K562 (cell line): ENCODE measurements at regions not wholly inside any gene's neighbourhood (a gene's known extent, or its start where the extent isn't known, plus 50 kb on each side); places are given as distances from the start of the nearest gene placed in this dataset.

Experiments
- ATAC-seq: fragments of 200-7000 bp; cut with Tn5 transposase; 3 replicates; pipeline ENCODE4 v1.9.1; 2020; ENCODE audit warnings: moderate library complexity
- BruUV-seq: library from RNA; stranded (reverse); fragments of 400-500 nt; replicated peaks from 2 replicates; lab custom pipeline; 2021; lab: Mats Ljungman, UMichigan
- CTCF ChIA-PET: fragments of 300-600 bp; formaldehyde crosslinking; extraction: SDS; loops from one replicate; lab custom pipeline; 2021; ENCODE audit warnings: low intra/inter-chr PET ratio; lab: Yijun Ruan, JAX
- POLR2A ChIA-PET: fragments of 300-600, 350-650 bp; sonication (Branson Sonifier 250); formaldehyde crosslinking; extraction: SDS; loops from one replicate; lab custom pipeline; 2021; ENCODE audit warnings: antibody characterized with exemption, inconsistent platforms; lab: Yijun Ruan, JAX
- DNase-seq, 4 experiments: peaks; one replicate each; pipeline versions ENCODE4 v3.0.0 to v3.0.0-alpha.2; 2011 to 2018; ENCODE audit warnings: low spot score in 3 of 4, mixed read lengths in 3 of 4; ENCODE audit errors: extremely low read depth in 1 of 4
- FAIRE-seq: peaks from 2 replicates; lab custom pipeline; 2011; peaks lifted over from hg19 to GRCh38; lab: Jason Lieb, UNC
- H2AFZ ChIP-seq: 2 replicates; pipeline ENCODE4 v1.6.0; 2011; ENCODE audit warnings: low read depth, low read length, control low read depth, inconsistent platforms
- H3K27ac ChIP-seq: fragments of 200-600 bp; 3 replicates; pipeline ENCODE4 v1.8.0; 2011; ENCODE audit warnings: low read depth, mild to moderate bottlenecking, control low read depth, inconsistent platforms, low read length, moderate library complexity, mixed read lengths; ENCODE audit errors: extremely low read depth
- H3K27me3 ChIP-seq, 2 experiments: fragments of 300-600 bp in 1 of 2; 2 replicates in 1 of 2; 3 replicates in 1 of 2; pipeline versions ENCODE4 v1.6.0 to v1.8.0; 2011; ENCODE audit warnings: inconsistent platforms in 2 of 2, low read length in 2 of 2, mild to moderate bottlenecking in 1 of 2, mixed read lengths in 1 of 2, moderate library complexity in 1 of 2; ENCODE audit not compliant: control insufficient read depth in 2 of 2, insufficient read depth in 2 of 2
- H3K36me3 ChIP-seq: fragments of 300-600 bp; 3 replicates; pipeline ENCODE4 v1.8.0; 2011; ENCODE audit warnings: mild to moderate bottlenecking, low read length, inconsistent platforms; ENCODE audit not compliant: control insufficient read depth, insufficient read depth
- H3K4me1 ChIP-seq, 2 experiments: fragments of 200-600 bp in 1 of 2; replicated peaks in 1 of 2; 2 replicates in 1 of 2; 3 replicates in 1 of 2; pipeline versions ENCODE4 v1.5.1 to v1.8.0; 2011; ENCODE audit warnings: inconsistent platforms in 2 of 2, low read length in 2 of 2, mild to moderate bottlenecking in 1 of 2, mixed read lengths in 1 of 2, moderate library complexity in 1 of 2; ENCODE audit not compliant: control insufficient read depth in 2 of 2, insufficient read depth in 2 of 2
- H3K4me2 ChIP-seq: 2 replicates; pipeline ENCODE4 v1.6.1; 2011; ENCODE audit warnings: low read length, control low read depth, inconsistent platforms, mixed read lengths; ENCODE audit not compliant: insufficient read depth
- H3K4me3 ChIP-seq: fragments of 200-600 bp; sonication (generic), shearing (Covaris generic); 2 replicates; pipeline ENCODE4 v1.5.1; 2016; ENCODE audit warnings: control low read depth, inconsistent platforms
- H3K79me2 ChIP-seq: fragments of 200-600 bp; 3 replicates; pipeline ENCODE4 v1.8.0; 2011; ENCODE audit warnings: low read length, inconsistent platforms; ENCODE audit not compliant: control insufficient read depth, insufficient read depth
- H3K9ac ChIP-seq, 2 experiments: 2 replicates each; pipeline versions ENCODE4 v1.6.0 to v1.6.1; 2011; ENCODE audit warnings: low read depth in 2 of 2, low read length in 2 of 2, control low read depth in 1 of 2, inconsistent platforms in 1 of 2, mild to moderate bottlenecking in 1 of 2, mixed read lengths in 1 of 2; ENCODE audit not compliant: insufficient read depth in 1 of 2
- H3K9me1 ChIP-seq: one replicate; pipeline ENCODE4 v1.6.0; 2011; ENCODE audit warnings: inconsistent platforms, mild to moderate bottlenecking, low read length, moderate library complexity; ENCODE audit not compliant: control insufficient read depth, insufficient read depth
- H3K9me3 ChIP-seq: replicated peaks from 2 replicates; pipeline ENCODE4 v1.5.1; 2011; ENCODE audit warnings: low read depth, low read length, inconsistent platforms; ENCODE audit not compliant: control insufficient read depth, insufficient read depth
- H4K20me1 ChIP-seq: replicated peaks from 2 replicates; pipeline ENCODE4 v1.6.1; 2011; ENCODE audit warnings: low read length, inconsistent platforms, mixed read lengths; ENCODE audit not compliant: control insufficient read depth, insufficient read depth
- ATF2 ChIP-seq: sonication (generic); formaldehyde crosslinking; IDR thresholded peaks from 2 replicates; pipeline ENCODE4 v1.8.1; 2022; ENCODE audit warnings: missing genetic modification reagents
- ZBTB9 ChIP-seq: fragments of 450-650 bp; formaldehyde crosslinking; IDR thresholded peaks from 2 replicates; pipeline ENCODE4 v1.4.0; 2020; ENCODE audit warnings: mild to moderate bottlenecking, moderate library complexity
- ZNF146 ChIP-seq: IDR thresholded peaks from one replicate; pipeline ENCODE4 v1.6.1; 2018; ENCODE audit warnings: missing compliant biosample characterization; ENCODE audit not compliant: unreplicated experiment
- ZNF212 ChIP-seq: fragments of 450-650 bp; formaldehyde crosslinking; IDR thresholded peaks from 2 replicates; pipeline ENCODE4 v1.4.0; 2020; ENCODE audit warnings: mild to moderate bottlenecking
- ZNF609 ChIP-seq: sonication (generic); formaldehyde crosslinking; IDR thresholded peaks from 2 replicates; pipeline ENCODE4 v1.8.1; 2023; ENCODE audit warnings: missing genetic modification reagents, mild to moderate bottlenecking, borderline replicate concordance
- WGBS: fragments of 100-300 bp; shearing (Covaris generic); methylation state at CpG from one replicate; pipeline ENCODE4 v1.1.6; 2016; ENCODE audit warnings: low coverage, mixed read lengths; ENCODE audit not compliant: insufficient coverage; ENCODE audit errors: missing lambda C conversion rate; 5-methylcytosine and 5-hydroxymethylcytosine counted together
- in situ Hi-C: fragments of 300-500 bp; cut with MboI; formaldehyde crosslinking; loops from 4 replicates; pipeline ENCODE4 v1.15.0; 2018; ENCODE audit warnings: inconsistent platforms, mixed read lengths
- intact Hi-C: fragments of 100-400 bp; cut with micrococcal nuclease; formaldehyde crosslinking; loops from 2 replicates; pipeline ENCODE4 v1.14.2; 2022

- TF ChIP-seq ZNF609 (CRISPR knock-in tag) = no peak
- TF ChIP-seq, all 486 proteins: peak for 0
Observed at GRCh38 chrX:145923376-145923775, 105.7 kb downstream of the SLITRK2 start (continued).

- Histone ChIP-seq H3K36me3 (no peaks in the 10 kb centered on the region), H3K27me3 (no peaks in the 10 kb centered on the region), H3K79me2 (no peaks in the 10 kb centered on the region), H3K4me2 (no peak overlapping the region), H3K4me3 (no peak overlapping the region), H4K20me1 (no peaks in the 10 kb centered on the region), H2AFZ (no peak overlapping the region), H3K9me3 (no peaks in the 10 kb centered on the region), H3K4me1 (no peaks in the 10 kb centered on the region), H3K9me1 (no peaks in the 10 kb centered on the region), H3K27ac (no peak overlapping the region), H3K9ac (no peak overlapping the region)
- no peak for ATAC-seq
- intact Hi-C loops (no loop called here), in situ Hi-C loops (no loop called here)
- POLR2A ChIA-PET = no interaction called here
- FAIRE-seq = no peak
- DNase-seq = no peak
- BruUV-seq = no TSS peak
- CTCF ChIA-PET = no interaction called here
- WGBS = 0% methylated on average over 1 of the region's 1 CpG
- no peak for TF ChIP-seq ATF2 (CRISPR knock-in tag)
- no peak for TF ChIP-seq ZNF146 (CRISPR knock-in tag)
- no peak for TF ChIP-seq ZNF212 (CRISPR knock-in tag)
- TF ChIP-seq ZBTB9 (CRISPR knock-in tag) = no peak
Observed at GRCh38 chrX:145936769-145937168, 119.1 kb downstream of the SLITRK2 start.
